ENCODE measurements at regions not wholly inside any gene's neighbourhood (a gene's known extent, or its start where the extent isn't known, plus 50 kb on each side); places are given as distances from the start of the nearest gene placed in this dataset.

DNA sequence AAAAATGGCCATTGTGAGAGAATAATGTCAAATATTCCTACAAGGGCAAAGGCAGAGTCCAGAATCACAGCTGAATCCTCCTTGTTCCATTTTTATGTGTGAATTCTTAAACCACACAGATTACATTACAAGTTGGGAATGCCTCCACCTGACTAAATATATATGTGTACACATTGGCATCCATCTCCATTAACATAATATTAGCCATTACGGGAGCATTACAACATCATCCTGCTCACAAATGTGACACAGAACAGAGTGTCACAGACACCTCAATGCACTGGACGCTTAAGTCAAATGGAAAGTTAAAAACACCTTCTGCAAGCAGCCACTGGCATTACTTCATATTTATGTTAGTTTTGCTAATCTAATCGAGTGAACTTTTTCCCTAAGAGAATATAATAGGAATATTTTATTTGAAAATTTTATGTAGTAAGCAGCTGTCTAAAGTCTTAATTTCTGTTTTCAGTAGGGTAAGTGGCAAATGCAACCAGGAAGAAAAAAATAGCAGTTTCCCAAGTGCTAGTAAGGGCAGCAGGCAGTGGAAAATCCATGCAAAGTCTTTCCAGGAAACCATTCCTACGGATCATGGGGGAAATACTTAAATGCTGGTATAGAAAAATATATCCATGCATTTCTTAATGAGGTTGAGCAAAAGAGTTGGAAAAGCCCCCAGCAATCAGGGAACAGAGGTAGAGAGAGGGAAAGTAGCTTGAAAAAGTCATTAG is 255.6 kb downstream of the OSR1 start:
- POLR2A ChIA-PET (ENCODE audit: unreplicated experiment): no interaction called here
- no peak overlapping the region for H3K56ac ChIP-seq (ENCODE audit: extremely low read depth, insufficient read depth, low read length)

More for the DNA sequence above, 255.6 kb downstream of the OSR1 start:
- H3K4me2 ChIP-seq (ENCODE audit: low read depth, low read length): no peak overlapping the region
- no peak overlapping the region for H2AK9ac ChIP-seq (replicated peaks; ENCODE audit: low read depth, low read length, poor library complexity)
- no peak overlapping the region for H4K5ac ChIP-seq (ENCODE audit: low read depth, low read length)
- no peaks in the 10 kb centered on the region for H4K20me1 ChIP-seq (ENCODE audit: insufficient read depth, low read length)
- H3K4ac ChIP-seq (ENCODE audit: low read depth, low read length): no peak overlapping the region
- ATAC-seq (ENCODE audit: low read depth) (peak; percentile 35; the same call in 1 of the 2 replicates), DNase-seq (peak; percentile 45)
- H3K27ac ChIP-seq (ENCODE audit: insufficient read depth, low read length): no peak overlapping the region
- in situ Hi-C loops (cut with MboI; ENCODE audit: low sequenced_read_pairs): no loop called here
- H3K14ac ChIP-seq (replicated peaks; ENCODE audit: low read depth, low read length): no peak overlapping the region
- H2BK120ac ChIP-seq (ENCODE audit: low read depth, low read length): no peak overlapping the region
- no peak overlapping the region for H2BK20ac ChIP-seq (ENCODE audit: low read depth, low read length)
- H3K9me3 ChIP-seq (ENCODE audit: control insufficient read depth, insufficient read depth, low read length): no peaks in the 10 kb centered on the region
- CTCF ChIA-PET: no interaction called here
- no peaks in the 10 kb centered on the region for H3K36me3 ChIP-seq (ENCODE audit: control insufficient read depth, insufficient read depth, low read length)
- no peak overlapping the region for H2BK15ac ChIP-seq (ENCODE audit: low read depth, low read length)
- H3K27me3 ChIP-seq (ENCODE audit: control insufficient read depth, insufficient read depth, low read length): no peaks in the 10 kb centered on the region
- intact Hi-C loops (cut with micrococcal nuclease): no loop called here
- H3K18ac ChIP-seq (ENCODE audit: low read depth, low read length): no peak overlapping the region
- no peak overlapping the region for H2BK5ac ChIP-seq (ENCODE audit: low read depth, low read length, poor library complexity, severe bottlenecking)
- dilution Hi-C loops (cut with HindIII; ENCODE audit: low sequenced_read_pairs, unreplicated experiment): no loop called here
- peak; percentile 12; the same call in 1 of the 2 replicates for TF ChIP-seq CEBPB (IDR thresholded peaks at IDR 0.05; ENCODE audit: low read depth, low read length)
- TF ChIP-seq MXI1 (IDR thresholded peaks at IDR 0.05; ENCODE audit: borderline replicate concordance, low read depth, low read length): no peak
- H3K79me1 ChIP-seq (ENCODE audit: low read depth in 1 of 2, low read length in 2 of 2): no peaks in the 10 kb centered on the region
- H2AFZ ChIP-seq (replicated peaks; ENCODE audit: low read length, poor library complexity): no peak overlapping the region
- BruUV-seq (replicated peaks): no TSS peak
- H2AK5ac ChIP-seq (ENCODE audit: low read depth, low read length): no peak overlapping the region
- no peak overlapping the region for H3K9ac ChIP-seq (ENCODE audit: low read depth, low read length)
- H4K8ac ChIP-seq (ENCODE audit: low read depth in 2 of 2, low read length in 2 of 2): no peak overlapping the region
- no peak overlapping the region for H3K4me3 ChIP-seq (ENCODE audit: insufficient read depth, low read depth, low read length)
- H3K9me1 ChIP-seq (ENCODE audit: insufficient read depth, low read length): no peaks in the 10 kb centered on the region
- H3K23ac ChIP-seq (ENCODE audit: low read depth, low read length): no peak overlapping the region
- WGBS, 2 experiments (ENCODE audit: extremely low coverage in 2 of 2, insufficient read length in 1 of 2): no CpG with 5 or more reads among the region's 4 CpGs
- no peak overlapping the region for H4K91ac ChIP-seq (ENCODE audit: insufficient read depth, low read depth, low read length)
- no peaks in the 10 kb centered on the region for H3K4me1 ChIP-seq (ENCODE audit: control insufficient read depth, insufficient read depth, low read length)

All from IMR-90 (cell line).